Liver (tissue), 3 donors: ENCODE measurements at regions not wholly inside any gene's neighbourhood (a gene's known extent, or its start where the extent isn't known, plus 50 kb on each side); places are given as distances from the start of the nearest gene placed in this dataset.
A peak's percentile ranks its signal among the peaks of the same experiment; 100 is the strongest.

ENCODE experiments used
- EGR1 ChIP-seq, 2 donors: IDR thresholded peaks; 2 replicates each; pipeline ENCODE4 v1.6.1; 2016 to 2018; ENCODE audit warnings: antibody characterized with exemption in 2 of 2, low read depth in 2 of 2
- FOXA1 ChIP-seq: IDR thresholded peaks from 2 replicates; pipeline ENCODE4 v1.6.1; 2016; ENCODE audit warnings: antibody characterized with exemption
- HNF4A ChIP-seq, 2 donors: conservative IDR thresholded peaks; 2 replicates each; pipeline ENCODE4 v1.6.1; 2016; ENCODE audit warnings: antibody characterized with exemption in 2 of 2, mild to moderate bottlenecking in 2 of 2
- JUND ChIP-seq, 2 donors: IDR thresholded peaks; 2 replicates each; pipeline ENCODE4 v1.6.1; 2016; ENCODE audit warnings: antibody characterized with exemption in 2 of 2
- RAD21 ChIP-seq, 2 donors: IDR thresholded peaks; 2 replicates each; pipeline ENCODE4 v1.6.1; 2016; ENCODE audit warnings: antibody characterized with exemption in 2 of 2, mild to moderate bottlenecking in 2 of 2
- SP1 ChIP-seq: IDR thresholded peaks from 2 replicates; pipeline ENCODE4 v1.6.1; 2018; ENCODE audit warnings: antibody characterized with exemption, mild to moderate bottlenecking
- TAF1 ChIP-seq: conservative IDR thresholded peaks from 2 replicates; pipeline ENCODE4 v1.6.1; 2016; ENCODE audit warnings: antibody characterized with exemption, mild to moderate bottlenecking
- TF ChIP-seq, protein P1 (sequence below): fragments of 150-350 bp; IDR thresholded peaks from 2 replicates; pipeline ENCODE4 v1.5.1; 2017; ENCODE audit warnings: improper control_type of control experiment, low read depth, low read length; ENCODE audit not compliant: missing input control
- donor health status: healthy.
- donor health status: healthy.

DNA sequence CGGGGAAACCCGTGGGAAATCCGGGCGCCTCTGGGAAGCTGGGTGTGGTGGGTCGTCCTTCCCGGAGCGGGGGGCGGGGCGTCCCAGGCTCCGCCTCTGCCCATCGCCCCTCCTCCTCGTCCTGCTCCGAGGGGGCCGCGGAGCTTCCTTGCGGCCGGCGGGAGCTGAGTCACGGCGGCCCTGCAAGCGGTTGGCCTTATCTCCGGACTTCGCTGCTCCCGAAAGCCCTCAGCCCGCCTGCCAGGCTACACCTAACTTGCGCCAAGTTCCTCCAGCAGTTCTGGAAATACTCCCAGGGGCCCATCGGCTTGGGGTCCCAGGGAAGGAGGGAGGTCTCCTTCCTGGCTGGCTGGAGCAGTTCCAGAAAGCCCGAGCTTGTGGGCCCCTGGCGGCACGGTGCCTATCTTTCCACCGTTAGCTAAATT, 54.1 kb upstream of the CDKN2AIPNL start:
- TF ChIP-seq EGR1 (IDR thresholded peaks at IDR 0.05; ENCODE audit: low read depth in 2 of 2) (no peak), HNF4A (conservative IDR thresholded peaks at IDR 0.05) (no peak), TAF1 (no peak), FOXA1 (no peak), SP1 (no peak), RAD21 (IDR thresholded peaks at IDR 0.05) (peak; percentile 16 to 37), JUND (IDR thresholded peaks at IDR 0.05) (peak; percentile 58 to 70)
- TF ChIP-seq, protein P1, sequence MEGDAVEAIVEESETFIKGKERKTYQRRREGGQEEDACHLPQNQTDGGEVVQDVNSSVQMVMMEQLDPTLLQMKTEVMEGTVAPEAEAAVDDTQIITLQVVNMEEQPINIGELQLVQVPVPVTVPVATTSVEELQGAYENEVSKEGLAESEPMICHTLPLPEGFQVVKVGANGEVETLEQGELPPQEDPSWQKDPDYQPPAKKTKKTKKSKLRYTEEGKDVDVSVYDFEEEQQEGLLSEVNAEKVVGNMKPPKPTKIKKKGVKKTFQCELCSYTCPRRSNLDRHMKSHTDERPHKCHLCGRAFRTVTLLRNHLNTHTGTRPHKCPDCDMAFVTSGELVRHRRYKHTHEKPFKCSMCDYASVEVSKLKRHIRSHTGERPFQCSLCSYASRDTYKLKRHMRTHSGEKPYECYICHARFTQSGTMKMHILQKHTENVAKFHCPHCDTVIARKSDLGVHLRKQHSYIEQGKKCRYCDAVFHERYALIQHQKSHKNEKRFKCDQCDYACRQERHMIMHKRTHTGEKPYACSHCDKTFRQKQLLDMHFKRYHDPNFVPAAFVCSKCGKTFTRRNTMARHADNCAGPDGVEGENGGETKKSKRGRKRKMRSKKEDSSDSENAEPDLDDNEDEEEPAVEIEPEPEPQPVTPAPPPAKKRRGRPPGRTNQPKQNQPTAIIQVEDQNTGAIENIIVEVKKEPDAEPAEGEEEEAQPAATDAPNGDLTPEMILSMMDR, result no peak
